Transverse colon (tissue), 4 donors: ENCODE measurements at regions not wholly inside any gene's neighbourhood (a gene's known extent, or its start where the extent isn't known, plus 50 kb on each side); places are given as distances from the start of the nearest gene placed in this dataset.

Experiments
- DNase-seq: peaks from one replicate; pipeline ENCODE4 v3.0.0-alpha.2; 2019
- H3K27ac ChIP-seq, 4 donors: fragments of 200-600 bp; sonication (generic); 2 replicates each; pipeline ENCODE4 v1.5.1; 2016 to 2018; ENCODE audit warnings: inconsistent platforms in 4 of 4
- H3K27me3 ChIP-seq: fragments of 200-600 bp; sonication (generic); 2 replicates; pipeline ENCODE4 v1.5.1; 2017; ENCODE audit warnings: inconsistent platforms
- H3K36me3 ChIP-seq, 4 donors: fragments of 200-600 bp; sonication (generic); 2 replicates each; pipeline ENCODE4 v1.5.1; 2017 to 2019; ENCODE audit warnings: inconsistent platforms in 4 of 4
- H3K4me1 ChIP-seq, 4 donors: fragments of 200-600 bp; sonication (generic); 2 replicates each; pipeline ENCODE4 v1.5.1; 2017 to 2020; ENCODE audit warnings: inconsistent platforms in 4 of 4
- H3K4me3 ChIP-seq, 4 donors: fragments of 200-600 bp; sonication (generic); 1 replicate in 1 of 4; 2 replicates in 3 of 4; pipeline versions ENCODE4 v1.5.1 to v1.6.1; 2017 to 2019; ENCODE audit warnings: inconsistent platforms in 4 of 4
- H3K9me3 ChIP-seq, 2 donors: fragments of 200-600 bp; sonication (generic); 2 replicates each; pipeline ENCODE4 v1.5.1; 2017 to 2019; ENCODE audit warnings: inconsistent platforms in 2 of 2
- CTCF ChIP-seq, 5 experiments: fragments of 200-600 bp in 3 of 5; fragments of 450-650 bp in 2 of 5; sonication (generic) in 3 of 5; IDR thresholded peaks; 1 replicate in 2 of 5; 2 replicates in 3 of 5; pipeline ENCODE4 v1.5.1; 2016 to 2017; ENCODE audit warnings: antibody characterized with exemption in 5 of 5, inconsistent platforms in 3 of 5, mild to moderate bottlenecking in 2 of 5, moderate library complexity in 1 of 5
- EP300 ChIP-seq: sonication (generic); formaldehyde crosslinking; IDR thresholded peaks from one replicate; pipeline ENCODE4 v1.6.1; 2017; ENCODE audit warnings: antibody characterized with exemption, low read depth
- POLR2A ChIP-seq: fragments of 450-650 bp; IDR thresholded peaks from one replicate; pipeline ENCODE4 v1.6.1; 2016; ENCODE audit warnings: antibody characterized with exemption, mild to moderate bottlenecking, moderate library complexity
- POLR2AphosphoS5 ChIP-seq, 3 donors: sonication (generic); formaldehyde crosslinking; IDR thresholded peaks; one replicate each; pipeline ENCODE4 v1.6.1; 2016; ENCODE audit warnings: antibody characterized with exemption in 3 of 3
- WGBS, 2 donors: methylation state at CpG; one replicate each; pipeline ENCODE4 v1.1.5; 2018; ENCODE audit warnings: low coverage in 1 of 2; 5-methylcytosine and 5-hydroxymethylcytosine counted together
- in situ Hi-C, 4 donors: fragments of 200-750 bp; cut with MboI; loops; one replicate each; pipeline versions ENCODE4 v1.15.0 to v1.15.1; 2017; ENCODE audit warnings: low sequenced_read_pairs in 3 of 4, low pct_ligation_motif_present in 1 of 4, low pct_unique_long_range_greater_than_20kb in 1 of 4
- intact Hi-C: fragments of 100-400 bp; cut with DNase I; formaldehyde crosslinking; loops from one replicate; pipeline ENCODE4 v1.15.1; 2023; ENCODE audit warnings: low total_unique reads

GRCh38 chrX:104310090-104310489 is 55.4 kb upstream of the ESX1 start:
- in situ Hi-C loops, result no loop called here
- TF ChIP-seq POLR2A, result no peak
- TF ChIP-seq CTCF (IDR thresholded peaks at IDR 0.05), result peak in 1 of 5 experiments; percentile 11
- 45% methylated on average over 12 of the region's 12 CpGs; no CpG with 5 or more reads in 1 of the 2 donors for WGBS, 2 donors

GRCh38 chrX:104309169-104309568 is 54.4 kb upstream of the ESX1 start:
- no peaks in the 10 kb centered on the region for H3K4me1 ChIP-seq
- WGBS, 2 donors, result 82% methylated on average over 5 of the region's 5 CpGs; no CpG with 5 or more reads in 1 of the 2 donors
- TF ChIP-seq CTCF (IDR thresholded peaks at IDR 0.05) (no peak), EP300 (no peak), POLR2A (no peak), POLR2AphosphoS5 (IDR thresholded peaks at IDR 0.05) (no peak)
- no peak for DNase-seq
- no peaks in the 10 kb centered on the region for H3K36me3 ChIP-seq
- in situ Hi-C loops (no loop called here), intact Hi-C loops (no loop called here)
- no peak overlapping the region for H3K27ac ChIP-seq
- no peak overlapping the region for H3K4me3 ChIP-seq
- H3K27me3 ChIP-seq, result no peaks in the 10 kb centered on the region
- H3K9me3 ChIP-seq, result no peaks in the 10 kb centered on the region

More at GRCh38 chrX:104310090-104310489, 55.4 kb upstream of the ESX1 start:
- Histone ChIP-seq H3K27ac (no peak overlapping the region), H3K4me3 (no peak overlapping the region), H3K36me3 (no peaks in the 10 kb centered on the region), H3K9me3 (no peaks in the 10 kb centered on the region), H3K4me1 (no peaks in the 10 kb centered on the region), H3K27me3 (no peaks in the 10 kb centered on the region)
- intact Hi-C loops, result no loop called here
- DNase-seq, result no peak

GRCh38 chrX:104307341-104307740 is 52.6 kb upstream of the ESX1 start:
- Histone ChIP-seq H3K9me3 (no peaks in the 10 kb centered on the region), H3K4me3 (no peak overlapping the region), H3K36me3 (no peaks in the 10 kb centered on the region), H3K27ac (no peak overlapping the region), H3K27me3 (no peaks in the 10 kb centered on the region), H3K4me1 (no peaks in the 10 kb centered on the region)
- in situ Hi-C loops, result no loop called here
- intact Hi-C loops, result no loop called here
- no peak for TF ChIP-seq POLR2AphosphoS5 (IDR thresholded peaks at IDR 0.05)
- TF ChIP-seq CTCF (IDR thresholded peaks at IDR 0.05), result no peak
- TF ChIP-seq POLR2A, result no peak
- no peak for TF ChIP-seq EP300
- no peak for DNase-seq
- 55 to 80% methylated on average over 3 to 5 of the region's 5 CpGs for WGBS, 2 donors

- H3K27ac ChIP-seq, result no peak overlapping the region
- in situ Hi-C loops, result no loop called here
- 88% methylated on average over 9 of the region's 9 CpGs; no CpG with 5 or more reads in 1 of the 2 donors for WGBS, 2 donors
- H3K4me3 ChIP-seq, result no peak overlapping the region
- intact Hi-C loops, result no loop called here
- no peaks in the 10 kb centered on the region for H3K4me1 ChIP-seq
- no peaks in the 10 kb centered on the region for H3K9me3 ChIP-seq
- H3K27me3 ChIP-seq, result no peaks in the 10 kb centered on the region
- no peaks in the 10 kb centered on the region for H3K36me3 ChIP-seq
- TF ChIP-seq CTCF (IDR thresholded peaks at IDR 0.05) (no peak), POLR2AphosphoS5 (IDR thresholded peaks at IDR 0.05) (no peak), EP300 (no peak), POLR2A (no peak)
- no peak for DNase-seq
Observed at GRCh38 chrX:104306180-104306579, 51.4 kb upstream of the ESX1 start.
